ENCODE measurements at regions not wholly inside any gene's neighbourhood (a gene's known extent, or its start where the extent isn't known, plus 50 kb on each side); places are given as distances from the start of the nearest gene placed in this dataset.

DNA sequence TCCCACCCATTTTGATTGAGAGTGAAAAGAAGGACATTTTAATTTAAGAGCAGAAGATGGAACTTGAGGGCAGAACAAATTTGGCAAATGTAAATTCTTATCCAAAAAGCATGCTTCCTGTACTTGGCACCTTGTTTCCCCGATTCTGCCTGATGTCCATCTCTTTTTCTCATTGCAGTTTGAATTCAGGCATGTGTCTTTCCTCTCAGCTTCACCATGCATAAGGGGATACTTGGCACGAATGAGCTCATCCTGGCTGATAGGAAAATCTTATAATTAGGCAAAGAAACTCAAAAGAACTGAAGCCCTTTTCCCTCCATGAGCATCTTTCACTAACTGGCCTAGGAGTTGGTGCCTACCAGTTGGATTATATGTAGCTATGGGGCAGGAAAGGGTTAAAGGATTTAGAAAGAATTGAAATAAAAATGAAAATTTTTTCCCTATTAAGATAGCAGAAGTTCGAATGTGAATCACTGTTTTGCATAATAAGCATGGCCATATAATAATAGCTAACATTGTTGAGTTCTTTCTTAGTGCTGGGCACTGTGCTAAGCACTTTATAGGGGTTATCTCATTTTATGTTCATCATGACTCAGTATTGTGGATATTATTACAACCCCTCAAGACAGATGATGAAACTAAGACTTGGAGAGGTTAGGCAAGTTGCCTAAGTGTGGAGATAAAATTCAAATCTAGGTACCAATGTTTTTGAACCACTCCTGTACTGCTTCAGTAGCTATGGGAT, 386.6 kb downstream of the KCNRG start:
- DNase-seq (ENCODE audit: low read depth): peak; percentile 75
- TF ChIP-seq, protein P1, sequence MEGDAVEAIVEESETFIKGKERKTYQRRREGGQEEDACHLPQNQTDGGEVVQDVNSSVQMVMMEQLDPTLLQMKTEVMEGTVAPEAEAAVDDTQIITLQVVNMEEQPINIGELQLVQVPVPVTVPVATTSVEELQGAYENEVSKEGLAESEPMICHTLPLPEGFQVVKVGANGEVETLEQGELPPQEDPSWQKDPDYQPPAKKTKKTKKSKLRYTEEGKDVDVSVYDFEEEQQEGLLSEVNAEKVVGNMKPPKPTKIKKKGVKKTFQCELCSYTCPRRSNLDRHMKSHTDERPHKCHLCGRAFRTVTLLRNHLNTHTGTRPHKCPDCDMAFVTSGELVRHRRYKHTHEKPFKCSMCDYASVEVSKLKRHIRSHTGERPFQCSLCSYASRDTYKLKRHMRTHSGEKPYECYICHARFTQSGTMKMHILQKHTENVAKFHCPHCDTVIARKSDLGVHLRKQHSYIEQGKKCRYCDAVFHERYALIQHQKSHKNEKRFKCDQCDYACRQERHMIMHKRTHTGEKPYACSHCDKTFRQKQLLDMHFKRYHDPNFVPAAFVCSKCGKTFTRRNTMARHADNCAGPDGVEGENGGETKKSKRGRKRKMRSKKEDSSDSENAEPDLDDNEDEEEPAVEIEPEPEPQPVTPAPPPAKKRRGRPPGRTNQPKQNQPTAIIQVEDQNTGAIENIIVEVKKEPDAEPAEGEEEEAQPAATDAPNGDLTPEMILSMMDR (IDR thresholded peaks at IDR 0.05; ENCODE audit: low read length, missing control alignments): no peak
- no peak overlapping the region for H3K4me3 ChIP-seq (replicated peaks; ENCODE audit: low read depth, low read length)

GRCh38 chr13:50403311-50403710, 388.1 kb downstream of the KCNRG start:
- TF ChIP-seq, protein P1 (IDR thresholded peaks at IDR 0.05; ENCODE audit: low read length, missing control alignments): no peak
- DNase-seq (ENCODE audit: low read depth): no peak
- H3K4me3 ChIP-seq (replicated peaks; ENCODE audit: low read depth, low read length): no peak overlapping the region

DNA sequence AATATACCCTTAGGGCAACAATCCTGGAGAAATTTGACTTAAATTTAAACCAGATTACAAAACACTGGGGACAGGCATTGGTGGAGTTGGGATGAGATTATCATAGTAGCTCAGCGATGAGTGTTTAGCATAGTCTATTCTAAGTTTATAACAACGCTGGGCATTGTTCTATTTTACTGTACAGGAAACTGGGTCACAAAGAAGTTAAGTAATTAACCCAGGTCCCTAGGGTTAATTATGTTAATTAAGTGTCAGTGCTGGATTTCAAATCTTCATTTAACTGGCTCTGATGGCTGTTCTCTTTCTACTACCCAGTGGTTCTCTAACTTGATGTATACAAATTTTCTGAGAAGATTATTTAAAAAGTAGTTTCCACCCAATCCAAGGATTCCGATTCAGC, 388.9 kb downstream of the KCNRG start:
- DNase-seq (ENCODE audit: low read depth): no peak
- TF ChIP-seq, protein P1 (IDR thresholded peaks at IDR 0.05; ENCODE audit: low read length, missing control alignments): no peak
- H3K4me3 ChIP-seq (replicated peaks; ENCODE audit: low read depth, low read length): no peak overlapping the region

- DNase-seq (ENCODE audit: low read depth): no peak
- TF ChIP-seq, protein P1 (IDR thresholded peaks at IDR 0.05; ENCODE audit: low read length, missing control alignments): no peak
- H3K4me3 ChIP-seq (replicated peaks; ENCODE audit: low read depth, low read length): no peak overlapping the region
Observed at GRCh38 chr13:50404769-50405168, 389.5 kb downstream of the KCNRG start.

DNA sequence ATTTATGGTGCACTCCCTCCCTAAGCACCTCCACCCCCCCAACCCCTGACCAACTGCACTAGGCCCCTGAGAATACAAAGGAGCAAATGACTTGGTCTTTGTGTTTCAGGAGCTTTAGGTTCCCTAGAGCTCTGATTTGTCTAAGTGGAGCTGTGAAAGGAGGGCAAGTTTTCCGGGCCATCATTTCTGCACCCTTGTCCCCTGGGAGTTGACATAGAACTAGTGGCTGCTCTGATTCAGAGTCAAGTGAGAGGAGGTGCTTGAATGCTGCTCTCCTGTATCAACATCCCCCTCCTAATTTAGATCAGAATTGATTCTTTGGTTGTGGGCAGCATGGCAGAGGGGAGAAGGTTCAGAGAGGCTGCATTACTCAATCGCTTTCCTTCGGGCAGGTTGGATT, 391.6 kb downstream of the KCNRG start:
- TF ChIP-seq, protein P1 (IDR thresholded peaks at IDR 0.05; ENCODE audit: low read length, missing control alignments): no peak

DNA sequence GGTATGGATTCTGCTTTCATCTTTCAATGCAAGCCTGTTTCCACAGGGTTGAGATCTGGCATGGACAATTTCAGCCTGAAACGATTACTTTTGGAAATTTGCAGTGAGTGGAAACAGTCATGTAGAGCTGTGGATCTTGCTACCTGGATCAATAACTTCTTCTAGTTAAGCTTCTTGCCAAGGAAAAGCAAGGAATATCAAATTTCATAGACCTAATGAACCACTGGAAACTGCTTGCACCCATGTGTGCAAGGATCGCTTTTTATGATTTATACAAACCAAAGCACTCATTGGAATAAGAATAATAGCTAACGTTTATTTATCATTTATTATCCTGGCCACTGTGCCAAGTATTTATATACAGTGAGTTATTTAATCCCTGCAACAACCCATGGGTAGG, 392.8 kb downstream of the KCNRG start:
- H3K4me3 ChIP-seq (replicated peaks; ENCODE audit: low read depth, low read length): no peak overlapping the region
- TF ChIP-seq, protein P1 (IDR thresholded peaks at IDR 0.05; ENCODE audit: low read length, missing control alignments): no peak
- no peak for DNase-seq (ENCODE audit: low read depth)

More for the DNA sequence above, 391.6 kb downstream of the KCNRG start:
- DNase-seq (ENCODE audit: low read depth): no peak
- no peak overlapping the region for H3K4me3 ChIP-seq (replicated peaks; ENCODE audit: low read depth, low read length)

GRCh38 chr13:50409220-50409619, 394.0 kb downstream of the KCNRG start:
- no peak overlapping the region for H3K4me3 ChIP-seq (replicated peaks; ENCODE audit: low read depth, low read length)
- TF ChIP-seq, protein P1 (IDR thresholded peaks at IDR 0.05; ENCODE audit: low read length, missing control alignments): no peak
- DNase-seq (ENCODE audit: low read depth): no peak

Data from fibroblast of pulmonary artery (primary cell).